ENCODE measurements at regions not wholly inside any gene's neighbourhood (a gene's known extent, or its start where the extent isn't known, plus 50 kb on each side); places are given as distances from the start of the nearest gene placed in this dataset.

DNA sequence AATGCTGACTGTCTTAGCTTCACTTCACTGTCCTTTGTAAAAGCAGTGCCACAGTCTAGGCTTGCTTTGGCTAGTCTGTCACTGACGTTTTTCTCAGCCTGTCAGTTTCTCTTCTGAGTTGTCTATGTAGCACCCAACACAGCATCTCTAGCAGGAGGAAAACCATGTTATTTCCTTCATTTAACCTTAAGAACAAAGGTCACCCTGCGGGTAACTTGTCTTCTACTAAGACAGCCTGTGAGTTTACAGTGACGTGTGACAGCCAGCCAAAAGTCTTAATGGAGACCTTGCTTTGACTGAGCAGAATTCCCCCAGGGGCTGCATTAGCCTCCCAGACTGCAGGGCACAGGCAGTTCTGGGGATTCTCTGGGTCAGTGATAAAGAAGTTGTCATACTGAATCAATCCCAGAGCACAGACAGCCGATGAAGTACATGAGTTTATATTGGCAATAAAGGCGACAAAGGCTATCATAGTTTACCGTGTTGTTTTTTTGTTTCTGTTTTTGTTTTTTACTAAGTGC, 296.0 kb upstream of the KIAA1217 start:
- ChIA-PET CTCF (no interaction called here), POLR2A (no interaction called here)
- DNase-seq: no peak
- Histone ChIP-seq H3K4me3 (ENCODE audit: low read depth, low read length) (no peak overlapping the region), H3K36me3 (ENCODE audit: control insufficient read depth, insufficient read depth, low read length) (no peaks in the 10 kb centered on the region), H3K9me3 (no peaks in the 10 kb centered on the region), H3K27me3 (replicated peaks; ENCODE audit: control insufficient read depth, insufficient read depth, low read length) (0 out of 2 replicates have a peak, but pooled peaks cover 1% of the 10 kb centered on the region), H3K4me1 (no peaks in the 10 kb centered on the region)
- TF ChIP-seq, protein P1, sequence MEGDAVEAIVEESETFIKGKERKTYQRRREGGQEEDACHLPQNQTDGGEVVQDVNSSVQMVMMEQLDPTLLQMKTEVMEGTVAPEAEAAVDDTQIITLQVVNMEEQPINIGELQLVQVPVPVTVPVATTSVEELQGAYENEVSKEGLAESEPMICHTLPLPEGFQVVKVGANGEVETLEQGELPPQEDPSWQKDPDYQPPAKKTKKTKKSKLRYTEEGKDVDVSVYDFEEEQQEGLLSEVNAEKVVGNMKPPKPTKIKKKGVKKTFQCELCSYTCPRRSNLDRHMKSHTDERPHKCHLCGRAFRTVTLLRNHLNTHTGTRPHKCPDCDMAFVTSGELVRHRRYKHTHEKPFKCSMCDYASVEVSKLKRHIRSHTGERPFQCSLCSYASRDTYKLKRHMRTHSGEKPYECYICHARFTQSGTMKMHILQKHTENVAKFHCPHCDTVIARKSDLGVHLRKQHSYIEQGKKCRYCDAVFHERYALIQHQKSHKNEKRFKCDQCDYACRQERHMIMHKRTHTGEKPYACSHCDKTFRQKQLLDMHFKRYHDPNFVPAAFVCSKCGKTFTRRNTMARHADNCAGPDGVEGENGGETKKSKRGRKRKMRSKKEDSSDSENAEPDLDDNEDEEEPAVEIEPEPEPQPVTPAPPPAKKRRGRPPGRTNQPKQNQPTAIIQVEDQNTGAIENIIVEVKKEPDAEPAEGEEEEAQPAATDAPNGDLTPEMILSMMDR (IDR thresholded peaks at IDR 0.05; ENCODE audit: insufficient read depth in 1 of 2, low read depth in 1 of 2, low read length in 1 of 2, severe bottlenecking in 1 of 2, unreplicated experiment in 1 of 2): no peak
- H3K27me3 Mint-ChIP-seq (ENCODE audit: insufficient read depth, unreplicated experiment): peaks cover 26% of the 10 kb centered on the region
- no peaks in the 10 kb centered on the region for H3K9me3 Mint-ChIP-seq (ENCODE audit: unreplicated experiment)
- no TSS peak for BruUV-seq (replicated peaks)
- no peak overlapping the region for H3K4me3 Mint-ChIP-seq (ENCODE audit: unreplicated experiment)
- no peaks in the 10 kb centered on the region for H3K36me3 Mint-ChIP-seq (ENCODE audit: insufficient read depth, unreplicated experiment)
- intact Hi-C loops (cut with micrococcal nuclease; ENCODE audit: unreplicated experiment): no loop called here
- H3K4me1 Mint-ChIP-seq (ENCODE audit: low read depth, unreplicated experiment): no peaks in the 10 kb centered on the region
- H3K27ac Mint-ChIP-seq (ENCODE audit: unreplicated experiment): no peak overlapping the region

DNA sequence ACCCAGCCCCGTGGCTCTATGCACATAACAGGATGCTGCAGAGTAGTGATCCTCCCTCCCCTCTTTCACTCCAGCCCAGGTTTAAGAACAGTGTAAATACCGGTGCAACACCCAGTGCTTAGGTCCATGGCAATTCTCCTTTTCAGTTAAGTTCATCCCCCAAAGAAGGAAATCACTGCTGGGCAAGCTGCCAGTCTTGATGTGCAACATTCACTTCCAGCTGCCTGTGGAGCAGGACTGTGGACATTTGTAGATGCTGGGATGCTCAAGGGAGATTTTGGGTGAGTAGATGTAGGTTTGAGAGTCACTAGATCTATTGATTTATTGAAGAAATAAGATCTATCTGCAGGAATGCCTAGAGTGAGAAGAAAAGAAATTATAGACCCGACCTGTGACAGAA, 294.3 kb upstream of the KIAA1217 start:
- Mint-ChIP-seq H3K4me1 (ENCODE audit: low read depth, unreplicated experiment) (no peaks in the 10 kb centered on the region), H3K27ac (ENCODE audit: unreplicated experiment) (no peak overlapping the region), H3K36me3 (ENCODE audit: insufficient read depth, unreplicated experiment) (no peaks in the 10 kb centered on the region), H3K27me3 (ENCODE audit: insufficient read depth, unreplicated experiment) (peaks cover 26% of the 10 kb centered on the region), H3K4me3 (ENCODE audit: unreplicated experiment) (no peak overlapping the region), H3K9me3 (ENCODE audit: unreplicated experiment) (no peaks in the 10 kb centered on the region)
- ChIA-PET POLR2A (no interaction called here), CTCF (no interaction called here)
- Histone ChIP-seq H3K4me3 (ENCODE audit: low read depth, low read length) (no peak overlapping the region), H3K36me3 (ENCODE audit: control insufficient read depth, insufficient read depth, low read length) (no peaks in the 10 kb centered on the region), H3K9me3 (no peaks in the 10 kb centered on the region), H3K4me1 (no peaks in the 10 kb centered on the region), H3K27me3 (replicated peaks; ENCODE audit: control insufficient read depth, insufficient read depth, low read length) (0 out of 2 replicates have a peak, but pooled peaks cover 1% of the 10 kb centered on the region)
- no TSS peak for BruUV-seq (replicated peaks)
- DNase-seq: no peak
- intact Hi-C loops (cut with micrococcal nuclease; ENCODE audit: unreplicated experiment): no loop called here
- TF ChIP-seq, protein P1 (IDR thresholded peaks at IDR 0.05; ENCODE audit: insufficient read depth in 1 of 2, low read depth in 1 of 2, low read length in 1 of 2, severe bottlenecking in 1 of 2, unreplicated experiment in 1 of 2): no peak

DNA sequence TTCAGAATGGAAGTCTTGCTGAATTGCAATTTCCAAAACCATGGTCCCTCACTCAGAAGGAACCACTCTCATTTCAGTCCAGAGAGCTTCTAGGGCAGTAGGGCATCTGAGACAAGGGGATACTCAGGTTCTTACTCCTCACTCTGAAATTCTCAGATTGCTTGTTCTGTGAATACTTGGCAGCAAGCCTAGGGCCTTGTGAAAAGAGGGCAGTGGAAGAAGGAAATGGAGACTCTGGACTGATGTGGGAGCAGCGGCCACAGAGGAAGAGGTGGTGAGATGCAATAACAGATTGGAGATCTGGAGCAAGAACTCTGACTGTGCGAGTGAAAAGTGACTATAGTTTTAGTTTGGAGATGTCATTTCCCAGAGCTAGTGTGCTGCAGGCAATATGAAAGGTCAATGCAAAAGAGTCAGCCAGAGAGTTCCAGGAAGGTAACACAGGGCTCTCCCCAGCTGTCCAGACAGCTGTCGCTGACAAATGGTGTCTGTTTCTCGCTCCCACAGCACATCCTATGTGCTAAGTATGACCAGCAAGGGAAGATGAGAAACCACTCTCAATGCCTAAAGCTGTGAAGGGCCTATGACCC, 291.6 kb upstream of the KIAA1217 start:
- peaks cover 25% of the 10 kb centered on the region for H3K27me3 Mint-ChIP-seq (ENCODE audit: insufficient read depth, unreplicated experiment)
- H3K36me3 Mint-ChIP-seq (ENCODE audit: insufficient read depth, unreplicated experiment): no peaks in the 10 kb centered on the region
- H3K4me1 Mint-ChIP-seq (ENCODE audit: low read depth, unreplicated experiment): no peaks in the 10 kb centered on the region
- H3K27ac Mint-ChIP-seq (ENCODE audit: unreplicated experiment): no peak overlapping the region
- ChIA-PET CTCF (no interaction called here), POLR2A (no interaction called here)
- H3K36me3 ChIP-seq (ENCODE audit: control insufficient read depth, insufficient read depth, low read length): no peaks in the 10 kb centered on the region
- TF ChIP-seq, protein P1 (IDR thresholded peaks at IDR 0.05; ENCODE audit: insufficient read depth in 1 of 2, low read depth in 1 of 2, low read length in 1 of 2, severe bottlenecking in 1 of 2, unreplicated experiment in 1 of 2): no peak
- intact Hi-C loops (cut with micrococcal nuclease; ENCODE audit: unreplicated experiment): no loop called here
- no peak overlapping the region for H3K4me3 Mint-ChIP-seq (ENCODE audit: unreplicated experiment)
- no peak for DNase-seq
- peaks cover 13% of the 10 kb centered on the region for H3K9me3 Mint-ChIP-seq (ENCODE audit: unreplicated experiment)
- H3K27me3 ChIP-seq (replicated peaks; ENCODE audit: control insufficient read depth, insufficient read depth, low read length): 0 out of 2 replicates have a peak, but pooled peaks cover 1% of the 10 kb centered on the region
- BruUV-seq (replicated peaks): no TSS peak
- H3K4me3 ChIP-seq (ENCODE audit: low read depth, low read length): no peak overlapping the region
- H3K4me1 ChIP-seq: no peaks in the 10 kb centered on the region
- H3K9me3 ChIP-seq: no peaks in the 10 kb centered on the region

Measured in Caco-2 (cell line).